HFF-Myc (cell line): ENCODE measurements at regions not wholly inside any gene's neighbourhood (a gene's known extent, or its start where the extent isn't known, plus 50 kb on each side); places are given as distances from the start of the nearest gene placed in this dataset.

Source experiments
- DNase-seq: peaks from one replicate; pipeline ENCODE4 v3.0.0-alpha.2; 2011; ENCODE audit warnings: low read depth; ENCODE audit errors: extremely low read depth
- H3K4me3 ChIP-seq: replicated peaks from 2 replicates; pipeline ENCODE4 v1.5.1; 2011; ENCODE audit warnings: low read depth, mild to moderate bottlenecking, control low read depth, low read length
- TF ChIP-seq, protein P1 (sequence below): IDR thresholded peaks from 2 replicates; pipeline ENCODE4 v1.5.1; 2012; ENCODE audit warnings: mild to moderate bottlenecking, low read depth, low read length, control low read depth; ENCODE audit errors: missing control alignments

DNA sequence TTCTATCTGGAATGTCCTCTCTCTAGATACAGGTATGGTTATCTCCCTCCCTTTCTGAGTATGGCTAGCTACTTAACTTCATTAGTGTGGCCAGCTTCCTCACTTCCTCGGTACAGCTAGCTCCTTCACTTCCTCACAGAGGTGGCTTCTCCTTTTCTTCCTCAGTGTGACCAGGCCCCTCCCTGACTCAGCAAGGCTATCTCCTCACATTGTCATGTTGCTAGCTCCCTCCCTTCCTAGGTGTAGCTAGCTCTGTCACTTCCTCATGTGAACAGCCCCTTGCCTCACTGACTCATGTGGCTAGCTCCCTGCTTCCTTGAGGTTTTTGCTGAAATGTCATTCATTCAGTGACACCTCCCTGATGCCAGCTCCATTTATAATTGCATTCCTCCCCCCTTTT, 67.3 kb upstream of the DDIT4L start:
- H3K4me3 ChIP-seq = no peak overlapping the region
- no peak for DNase-seq
- TF ChIP-seq, protein P1, sequence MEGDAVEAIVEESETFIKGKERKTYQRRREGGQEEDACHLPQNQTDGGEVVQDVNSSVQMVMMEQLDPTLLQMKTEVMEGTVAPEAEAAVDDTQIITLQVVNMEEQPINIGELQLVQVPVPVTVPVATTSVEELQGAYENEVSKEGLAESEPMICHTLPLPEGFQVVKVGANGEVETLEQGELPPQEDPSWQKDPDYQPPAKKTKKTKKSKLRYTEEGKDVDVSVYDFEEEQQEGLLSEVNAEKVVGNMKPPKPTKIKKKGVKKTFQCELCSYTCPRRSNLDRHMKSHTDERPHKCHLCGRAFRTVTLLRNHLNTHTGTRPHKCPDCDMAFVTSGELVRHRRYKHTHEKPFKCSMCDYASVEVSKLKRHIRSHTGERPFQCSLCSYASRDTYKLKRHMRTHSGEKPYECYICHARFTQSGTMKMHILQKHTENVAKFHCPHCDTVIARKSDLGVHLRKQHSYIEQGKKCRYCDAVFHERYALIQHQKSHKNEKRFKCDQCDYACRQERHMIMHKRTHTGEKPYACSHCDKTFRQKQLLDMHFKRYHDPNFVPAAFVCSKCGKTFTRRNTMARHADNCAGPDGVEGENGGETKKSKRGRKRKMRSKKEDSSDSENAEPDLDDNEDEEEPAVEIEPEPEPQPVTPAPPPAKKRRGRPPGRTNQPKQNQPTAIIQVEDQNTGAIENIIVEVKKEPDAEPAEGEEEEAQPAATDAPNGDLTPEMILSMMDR = no peak

DNA sequence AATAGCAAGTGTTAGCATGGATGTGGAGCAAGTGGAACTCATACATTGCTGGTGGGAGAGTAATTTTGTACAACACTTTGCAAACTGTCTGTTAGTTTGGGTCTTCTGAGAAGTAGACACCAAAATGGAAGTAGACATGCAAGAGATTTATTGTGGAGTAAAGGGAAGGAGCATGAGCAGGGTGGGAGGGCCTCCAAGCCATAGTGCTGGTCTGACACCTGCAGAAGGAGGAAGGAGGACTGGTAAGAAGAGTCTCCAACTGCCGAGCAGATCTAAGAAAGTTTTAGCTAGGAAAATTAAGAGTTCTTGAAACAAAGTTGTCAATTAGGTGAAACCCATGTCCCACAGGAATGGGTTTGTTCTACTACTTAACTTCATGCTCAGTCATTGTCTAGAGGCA, 64.0 kb upstream of the DDIT4L start:
- no peak for DNase-seq
- TF ChIP-seq, protein P1 = no peak
- no peak overlapping the region for H3K4me3 ChIP-seq

DNA sequence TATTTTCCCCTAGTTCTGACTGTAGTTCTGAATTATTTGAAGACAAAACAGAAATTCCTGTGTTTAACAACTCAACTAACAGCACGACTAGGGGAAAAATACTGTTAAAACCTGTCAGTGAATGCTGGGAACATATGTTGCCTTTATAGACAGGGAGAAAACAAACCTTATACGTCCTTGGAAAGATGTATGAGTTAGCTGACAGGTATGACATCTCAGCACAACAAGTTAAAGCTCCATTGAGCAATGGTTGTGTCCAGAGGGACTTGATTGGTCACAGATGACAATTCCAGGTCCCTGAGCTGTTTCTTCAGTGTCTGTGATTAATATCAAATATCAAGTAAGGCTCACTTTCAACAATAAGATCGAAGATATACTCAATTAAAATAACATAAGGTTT, 58.2 kb upstream of the DDIT4L start:
- no peak overlapping the region for H3K4me3 ChIP-seq
- TF ChIP-seq, protein P1 = no peak
- DNase-seq = no peak

DNA sequence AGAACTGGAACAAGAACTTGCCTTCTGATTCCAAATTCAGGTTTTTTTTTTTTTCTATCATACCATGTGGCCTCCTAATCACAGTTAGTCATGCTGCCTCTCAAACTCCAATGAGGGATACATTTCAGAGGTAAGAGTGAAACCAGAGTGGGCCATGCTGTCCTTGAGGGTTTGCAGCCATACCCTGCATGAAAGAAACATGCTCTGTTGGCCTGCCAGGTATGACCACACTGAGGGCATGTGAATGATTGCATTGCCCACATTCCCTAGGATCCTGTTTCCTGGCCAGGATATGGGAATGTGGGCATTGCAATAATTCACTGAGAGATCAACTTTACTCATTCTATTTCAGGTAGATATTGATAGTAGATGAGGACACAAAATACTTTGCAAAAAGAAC, 56.4 kb upstream of the DDIT4L start:
- H3K4me3 ChIP-seq = no peak overlapping the region
- TF ChIP-seq, protein P1 = no peak
- no peak for DNase-seq

DNA sequence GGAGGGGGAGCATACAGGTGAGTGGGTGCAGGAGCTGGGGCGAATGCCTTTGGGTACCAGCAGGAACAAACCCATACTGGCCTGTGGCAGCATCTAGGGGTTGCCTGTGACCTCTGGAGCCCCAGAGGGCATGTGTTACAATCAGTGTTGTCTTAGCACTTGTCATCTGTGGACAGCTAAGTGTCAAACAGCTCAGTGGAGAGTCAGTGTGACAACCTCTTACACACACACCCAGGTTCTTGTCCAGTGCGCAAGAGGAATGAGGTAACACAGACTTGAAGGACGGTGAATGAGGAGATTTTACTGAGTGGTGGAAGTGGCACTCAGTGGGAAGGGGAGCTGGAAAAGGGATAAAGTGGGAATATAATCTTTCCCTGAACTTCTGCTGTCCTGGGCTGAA, 54.1 kb upstream of the DDIT4L start:
- TF ChIP-seq, protein P1 = no peak
- H3K4me3 ChIP-seq = no peak overlapping the region
- no peak for DNase-seq
